WTC11 (cell line): ENCODE measurements at regions not wholly inside any gene's neighbourhood (a gene's known extent, or its start where the extent isn't known, plus 50 kb on each side); places are given as distances from the start of the nearest gene placed in this dataset.
A peak's percentile ranks its signal among the peaks of the same experiment; 100 is the strongest.

ENCODE experiments used
- ATAC-seq: fragments of 200-7000 bp; cut with Tn5 transposase; 2 replicates; pipeline ENCODE4 v1.10.0; 2021; ENCODE audit warnings: mild to moderate bottlenecking, moderate library complexity
- CTCF ChIA-PET: fragments of 300-600 bp; sonication (Branson Sonifier 250); formaldehyde crosslinking; loops from one replicate; lab custom pipeline; 2021; ENCODE audit warnings: antibody characterized with exemption; lab: Charles Lee
- POLR2A ChIA-PET: fragments of 350-600 bp; sonication (Branson Sonifier 250); formaldehyde crosslinking; loops from one replicate; lab custom pipeline; 2021; ENCODE audit warnings: antibody characterized with exemption; lab: Charles Lee
- DNase-seq: peaks from one replicate; pipeline ENCODE4 v3.0.0; 2021; ENCODE audit warnings: low spot score
- H3K27ac Mint-ChIP-seq: 2 replicates; pipeline ENCODE4 v1.8.0; 2021; ENCODE audit warnings: mixed read lengths
- H3K27me3 Mint-ChIP-seq: 2 replicates; pipeline ENCODE4 v1.8.0; 2021; ENCODE audit warnings: low read depth, mild to moderate bottlenecking, moderate library complexity, mixed read lengths
- H3K36me3 Mint-ChIP-seq: 2 replicates; pipeline ENCODE4 v1.8.0; 2021; ENCODE audit warnings: mixed read lengths
- H3K4me1 Mint-ChIP-seq: 2 replicates; pipeline ENCODE4 v1.8.0; 2022; ENCODE audit warnings: mixed read lengths
- H3K4me3 Mint-ChIP-seq: 2 replicates; pipeline ENCODE4 v1.8.0; 2021; ENCODE audit warnings: mild to moderate bottlenecking, moderate library complexity, mixed read lengths
- H3K9me3 Mint-ChIP-seq: 2 replicates; pipeline ENCODE4 v1.8.0; 2021; ENCODE audit warnings: mixed read lengths
- E2F1 ChIP-seq: sonication (generic); formaldehyde crosslinking; IDR thresholded peaks from 2 replicates; pipeline ENCODE4 v1.8.0; 2022; ENCODE audit warnings: mild to moderate bottlenecking, missing genetic modification reagents
- E2F5 ChIP-seq: sonication (generic); formaldehyde crosslinking; IDR thresholded peaks from 2 replicates; pipeline ENCODE4 v1.8.1; 2022; ENCODE audit warnings: mild to moderate bottlenecking, moderate library complexity, missing genetic modification reagents
- GABPB1 ChIP-seq: sonication (generic); formaldehyde crosslinking; IDR thresholded peaks from 2 replicates; pipeline ENCODE4 v1.8.1; 2023; ENCODE audit warnings: mild to moderate bottlenecking, missing genetic modification reagents
- JAZF1 ChIP-seq: fragments of 250-450 bp; sonication (Bioruptor Pico); IDR thresholded peaks from 2 replicates; pipeline ENCODE4 v1.9.0; 2021; ENCODE audit warnings: moderate library complexity, mild to moderate bottlenecking, inconsistent platforms
- KAT7 ChIP-seq: sonication (generic); formaldehyde crosslinking; IDR thresholded peaks from 2 replicates; pipeline ENCODE4 v1.8.1; 2023; ENCODE audit warnings: missing genetic modification reagents, mild to moderate bottlenecking, borderline replicate concordance
- MXD4 ChIP-seq: fragments of 250-450 bp; sonication (Bioruptor Pico); IDR thresholded peaks from 2 replicates; pipeline ENCODE4 v1.8.0; 2021; ENCODE audit warnings: mild to moderate bottlenecking, moderate library complexity, borderline replicate concordance
- NR2C2 ChIP-seq: sonication (generic); formaldehyde crosslinking; IDR thresholded peaks from 2 replicates; pipeline ENCODE4 v1.8.0; 2022; ENCODE audit warnings: mild to moderate bottlenecking, missing genetic modification reagents
- RELA ChIP-seq: sonication (generic); formaldehyde crosslinking; IDR thresholded peaks from 2 replicates; pipeline ENCODE4 v1.8.1; 2022; ENCODE audit warnings: missing genetic modification reagents, mild to moderate bottlenecking, borderline replicate concordance
- TCF7 ChIP-seq: sonication (generic); formaldehyde crosslinking; IDR thresholded peaks from 2 replicates; pipeline ENCODE4 v1.8.0; 2022; ENCODE audit warnings: mild to moderate bottlenecking, low read depth, missing genetic modification reagents, moderate library complexity
- USF2 ChIP-seq: sonication (generic); formaldehyde crosslinking; IDR thresholded peaks from 2 replicates; pipeline ENCODE4 v1.8.1; 2023; ENCODE audit warnings: mild to moderate bottlenecking, missing genetic modification reagents, moderate library complexity
- ZNF121 ChIP-seq: sonication (generic); formaldehyde crosslinking; IDR thresholded peaks from 2 replicates; pipeline ENCODE4 v1.8.0; 2023; ENCODE audit warnings: missing genetic modification reagents
- ZNF416 ChIP-seq: fragments of 250-450 bp; sonication (Bioruptor Pico); IDR thresholded peaks from 2 replicates; pipeline ENCODE4 v1.9.0; 2021; ENCODE audit warnings: mild to moderate bottlenecking, inconsistent platforms
- ZNF671 ChIP-seq: fragments of 250-450 bp; sonication (Bioruptor Pico); IDR thresholded peaks from 2 replicates; pipeline ENCODE4 v1.8.0; 2021; ENCODE audit warnings: mild to moderate bottlenecking
- TF ChIP-seq, protein P1 (sequence below): fragments of 250-450 bp; sonication (Bioruptor Pico); IDR thresholded peaks from 2 replicates; pipeline ENCODE4 v1.8.0; 2021; ENCODE audit warnings: mild to moderate bottlenecking
- TF ChIP-seq, protein P2 (sequence below): sonication (generic); formaldehyde crosslinking; IDR thresholded peaks from 2 replicates; pipeline ENCODE4 v1.8.1; 2022; ENCODE audit warnings: low read depth, mild to moderate bottlenecking, moderate library complexity, missing genetic modification reagents, borderline replicate concordance
- TF ChIP-seq, protein P3 (sequence below): sonication (generic); formaldehyde crosslinking; IDR thresholded peaks from 2 replicates; pipeline ENCODE4 v1.8.1; 2023; ENCODE audit warnings: mild to moderate bottlenecking, missing genetic modification reagents, borderline replicate concordance
- TF ChIP-seq, protein P4 (sequence below): fragments of 250-450 bp; sonication (Bioruptor Pico); IDR thresholded peaks from 2 replicates; pipeline ENCODE4 v1.9.0; 2021; ENCODE audit warnings: moderate library complexity, mild to moderate bottlenecking, inconsistent platforms, borderline replicate concordance

- TF ChIP-seq, protein P1, sequence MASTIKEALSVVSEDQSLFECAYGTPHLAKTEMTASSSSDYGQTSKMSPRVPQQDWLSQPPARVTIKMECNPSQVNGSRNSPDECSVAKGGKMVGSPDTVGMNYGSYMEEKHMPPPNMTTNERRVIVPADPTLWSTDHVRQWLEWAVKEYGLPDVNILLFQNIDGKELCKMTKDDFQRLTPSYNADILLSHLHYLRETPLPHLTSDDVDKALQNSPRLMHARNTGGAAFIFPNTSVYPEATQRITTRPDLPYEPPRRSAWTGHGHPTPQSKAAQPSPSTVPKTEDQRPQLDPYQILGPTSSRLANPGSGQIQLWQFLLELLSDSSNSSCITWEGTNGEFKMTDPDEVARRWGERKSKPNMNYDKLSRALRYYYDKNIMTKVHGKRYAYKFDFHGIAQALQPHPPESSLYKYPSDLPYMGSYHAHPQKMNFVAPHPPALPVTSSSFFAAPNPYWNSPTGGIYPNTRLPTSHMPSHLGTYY (CRISPR knock-in tag) = no peak
- TF ChIP-seq GABPB1 (CRISPR knock-in tag) = no peak
Observed at GRCh38 chr22:42207918-42208317, 62.5 kb downstream of the TCF20 start (continued).

GRCh38 chr22:42203609-42204008 is 66.8 kb downstream of the TCF20 start:
- CTCF ChIA-PET = no interaction called here
- peak overlapping the region; percentile 26 for H3K27ac Mint-ChIP-seq
- DNase-seq (no peak), ATAC-seq (peak; percentile 58; the same call in 1 of the 2 replicates)
- H3K4me3 Mint-ChIP-seq = no peak overlapping the region
- H3K27me3 Mint-ChIP-seq = no peaks in the 10 kb centered on the region
- TF ChIP-seq KAT7 (CRISPR knock-in tag) (no peak), E2F5 (CRISPR knock-in tag) (no peak), NR2C2 (CRISPR knock-in tag) (no peak), ZNF121 (CRISPR knock-in tag) (no peak), RELA (CRISPR knock-in tag) (no peak), MXD4 (CRISPR knock-in tag) (no peak), TCF7 (no peak), ZNF671 (CRISPR knock-in tag) (no peak), GABPB1 (CRISPR knock-in tag) (no peak), USF2 (no peak), E2F1 (CRISPR knock-in tag) (no peak), ZNF416 (CRISPR knock-in tag) (no peak), JAZF1 (CRISPR knock-in tag) (no peak)
- TF ChIP-seq, protein P2, sequence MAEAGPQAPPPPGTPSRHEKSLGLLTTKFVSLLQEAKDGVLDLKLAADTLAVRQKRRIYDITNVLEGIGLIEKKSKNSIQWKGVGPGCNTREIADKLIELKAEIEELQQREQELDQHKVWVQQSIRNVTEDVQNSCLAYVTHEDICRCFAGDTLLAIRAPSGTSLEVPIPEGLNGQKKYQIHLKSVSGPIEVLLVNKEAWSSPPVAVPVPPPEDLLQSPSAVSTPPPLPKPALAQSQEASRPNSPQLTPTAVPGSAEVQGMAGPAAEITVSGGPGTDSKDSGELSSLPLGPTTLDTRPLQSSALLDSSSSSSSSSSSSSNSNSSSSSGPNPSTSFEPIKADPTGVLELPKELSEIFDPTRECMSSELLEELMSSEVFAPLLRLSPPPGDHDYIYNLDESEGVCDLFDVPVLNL (CRISPR knock-in tag) = no peak
- TF ChIP-seq, protein P3, sequence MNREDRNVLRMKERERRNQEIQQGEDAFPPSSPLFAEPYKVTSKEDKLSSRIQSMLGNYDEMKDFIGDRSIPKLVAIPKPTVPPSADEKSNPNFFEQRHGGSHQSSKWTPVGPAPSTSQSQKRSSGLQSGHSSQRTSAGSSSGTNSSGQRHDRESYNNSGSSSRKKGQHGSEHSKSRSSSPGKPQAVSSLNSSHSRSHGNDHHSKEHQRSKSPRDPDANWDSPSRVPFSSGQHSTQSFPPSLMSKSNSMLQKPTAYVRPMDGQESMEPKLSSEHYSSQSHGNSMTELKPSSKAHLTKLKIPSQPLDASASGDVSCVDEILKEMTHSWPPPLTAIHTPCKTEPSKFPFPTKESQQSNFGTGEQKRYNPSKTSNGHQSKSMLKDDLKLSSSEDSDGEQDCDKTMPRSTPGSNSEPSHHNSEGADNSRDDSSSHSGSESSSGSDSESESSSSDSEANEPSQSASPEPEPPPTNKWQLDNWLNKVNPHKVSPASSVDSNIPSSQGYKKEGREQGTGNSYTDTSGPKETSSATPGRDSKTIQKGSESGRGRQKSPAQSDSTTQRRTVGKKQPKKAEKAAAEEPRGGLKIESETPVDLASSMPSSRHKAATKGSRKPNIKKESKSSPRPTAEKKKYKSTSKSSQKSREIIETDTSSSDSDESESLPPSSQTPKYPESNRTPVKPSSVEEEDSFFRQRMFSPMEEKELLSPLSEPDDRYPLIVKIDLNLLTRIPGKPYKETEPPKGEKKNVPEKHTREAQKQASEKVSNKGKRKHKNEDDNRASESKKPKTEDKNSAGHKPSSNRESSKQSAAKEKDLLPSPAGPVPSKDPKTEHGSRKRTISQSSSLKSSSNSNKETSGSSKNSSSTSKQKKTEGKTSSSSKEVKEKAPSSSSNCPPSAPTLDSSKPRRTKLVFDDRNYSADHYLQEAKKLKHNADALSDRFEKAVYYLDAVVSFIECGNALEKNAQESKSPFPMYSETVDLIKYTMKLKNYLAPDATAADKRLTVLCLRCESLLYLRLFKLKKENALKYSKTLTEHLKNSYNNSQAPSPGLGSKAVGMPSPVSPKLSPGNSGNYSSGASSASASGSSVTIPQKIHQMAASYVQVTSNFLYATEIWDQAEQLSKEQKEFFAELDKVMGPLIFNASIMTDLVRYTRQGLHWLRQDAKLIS (CRISPR knock-in tag) = no peak
- TF ChIP-seq, protein P4, sequence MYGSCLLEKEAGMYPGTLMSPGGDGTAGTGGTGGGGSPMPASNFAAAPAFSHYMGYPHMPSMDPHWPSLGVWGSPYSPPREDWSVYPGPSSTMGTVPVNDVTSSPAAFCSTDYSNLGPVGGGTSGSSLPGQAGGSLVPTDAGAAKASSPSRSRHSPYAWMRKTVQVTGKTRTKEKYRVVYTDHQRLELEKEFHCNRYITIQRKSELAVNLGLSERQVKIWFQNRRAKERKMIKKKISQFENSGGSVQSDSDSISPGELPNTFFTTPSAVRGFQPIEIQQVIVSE (CRISPR knock-in tag) = no peak
- H3K4me1 Mint-ChIP-seq = peaks cover 20% of the 10 kb centered on the region
- H3K36me3 Mint-ChIP-seq = peaks cover 26% of the 10 kb centered on the region
- POLR2A ChIA-PET = no interaction called here
- no peaks in the 10 kb centered on the region; the same call in 1 of the 2 replicates for H3K9me3 Mint-ChIP-seq
